NCI-H1105 treated with DMSO at 0.1 percent for 48 hours (cell line): ENCODE measurements at regions not wholly inside any gene's neighbourhood (a gene's known extent, or its start where the extent isn't known, plus 50 kb on each side); places are given as distances from the start of the nearest gene placed in this dataset.

ENCODE experiments used
- DNase-seq: peaks from one replicate; lab custom pipeline; 2025; lab: John Stamatoyannopoulos, UW

DNA sequence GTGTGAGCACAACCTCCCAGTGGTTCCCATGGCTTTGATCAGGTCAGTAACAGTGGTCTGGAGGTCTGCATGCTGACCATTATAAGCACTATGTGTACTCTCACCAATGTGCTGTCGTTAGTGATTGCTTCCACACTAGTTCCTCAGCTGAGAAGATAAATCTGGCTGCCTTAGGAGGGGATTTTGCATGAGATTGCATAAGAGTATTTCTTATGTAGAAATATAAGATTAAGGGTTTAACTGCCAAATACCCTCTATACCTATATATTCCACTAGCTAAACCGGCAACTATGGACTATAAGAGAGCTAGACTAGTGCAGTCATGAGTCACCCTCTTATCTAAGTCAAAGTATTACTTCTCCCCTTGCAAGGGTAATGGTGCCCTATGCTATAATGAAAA lies 580.2 kb downstream of the CDH11 start:
- no peak for DNase-seq

DNA sequence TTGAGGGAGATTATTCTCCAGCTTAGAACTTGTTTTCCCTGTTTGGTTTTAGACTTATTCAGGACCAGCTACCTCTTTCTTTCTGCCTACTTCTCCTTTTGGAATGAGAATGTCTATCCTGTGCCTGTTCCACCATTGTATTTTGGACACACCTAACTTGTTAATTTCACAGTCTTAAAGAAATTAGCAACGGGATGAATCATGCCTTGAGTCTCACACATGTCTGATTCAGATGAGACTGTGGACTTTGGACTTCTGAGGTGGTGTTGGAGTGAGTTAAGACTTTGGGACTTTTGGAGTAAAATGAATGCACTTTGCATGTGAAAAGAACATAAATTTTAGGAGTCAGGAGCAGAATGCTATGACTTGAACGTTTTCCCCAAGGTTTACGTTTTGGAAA lies 581.4 kb downstream of the CDH11 start:
- DNase-seq, result no peak

- no peak for DNase-seq
Observed at GRCh38 chr16:64539811-64540371, 582.0 kb downstream of the CDH11 start.

GRCh38 chr16:64534180-64534780 lies 587.6 kb downstream of the CDH11 start:
- DNase-seq, result no peak

GRCh38 chr16:64532691-64533090 lies 589.2 kb downstream of the CDH11 start:
- no peak for DNase-seq

- no peak for DNase-seq
Observed at GRCh38 chr16:64532117-64532516, 589.7 kb downstream of the CDH11 start.

DNA sequence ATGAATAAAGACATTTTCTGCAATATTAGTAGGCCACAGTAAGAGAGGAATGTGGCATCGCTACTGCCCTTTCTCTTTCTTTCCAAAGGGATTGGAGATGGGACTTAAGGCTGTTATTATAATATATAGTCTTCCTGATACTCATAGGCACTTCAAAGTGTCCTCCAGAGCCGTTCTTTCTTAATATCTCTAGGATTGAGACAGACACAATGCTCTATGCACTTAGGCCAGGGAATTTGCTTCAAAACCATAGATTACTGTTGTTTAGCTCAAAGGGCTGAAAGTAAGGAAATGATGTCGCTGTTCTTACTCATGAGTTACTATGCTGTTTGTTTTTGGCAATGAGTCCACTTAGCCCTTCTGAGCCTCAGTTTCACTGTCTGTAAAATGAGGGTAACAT lies 590.5 kb downstream of the CDH11 start:
- no peak for DNase-seq

DNA sequence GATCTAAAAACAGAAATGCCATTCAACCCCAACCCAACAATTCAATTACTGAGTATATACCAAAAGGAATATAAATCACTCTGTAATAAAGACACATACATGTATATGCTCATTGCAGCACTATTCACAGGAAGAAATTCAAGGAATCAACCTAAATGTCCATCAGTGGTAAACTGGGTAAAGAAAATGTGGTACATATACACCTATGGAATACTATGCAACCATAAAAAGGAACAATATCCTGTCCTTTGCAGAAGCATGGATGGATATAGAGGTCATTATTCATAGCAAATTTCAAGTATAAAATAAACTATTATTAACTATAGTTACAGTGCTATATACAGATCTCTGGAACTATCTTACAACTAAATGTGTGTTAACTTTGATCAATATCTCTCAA lies 599.3 kb downstream of the CDH11 start:
- no peak for DNase-seq

DNA sequence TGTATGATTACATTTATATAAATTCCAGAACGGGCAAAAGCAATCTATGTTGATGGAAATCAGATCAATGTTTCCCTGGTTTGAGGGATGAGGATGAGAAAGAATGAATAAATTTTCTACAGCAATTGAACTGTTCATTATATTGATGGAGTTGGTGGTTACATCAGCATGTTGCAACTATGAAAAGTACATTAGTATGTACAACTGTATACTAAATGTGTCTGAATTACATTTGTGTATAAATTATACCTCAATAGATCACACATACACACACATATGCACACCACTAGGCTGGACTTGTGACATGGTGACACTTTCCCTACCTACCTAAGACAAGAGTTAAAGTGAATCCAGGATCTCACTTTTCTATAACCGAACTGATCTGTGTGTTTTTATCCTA lies 608.0 kb downstream of the CDH11 start:
- DNase-seq, result no peak

DNA sequence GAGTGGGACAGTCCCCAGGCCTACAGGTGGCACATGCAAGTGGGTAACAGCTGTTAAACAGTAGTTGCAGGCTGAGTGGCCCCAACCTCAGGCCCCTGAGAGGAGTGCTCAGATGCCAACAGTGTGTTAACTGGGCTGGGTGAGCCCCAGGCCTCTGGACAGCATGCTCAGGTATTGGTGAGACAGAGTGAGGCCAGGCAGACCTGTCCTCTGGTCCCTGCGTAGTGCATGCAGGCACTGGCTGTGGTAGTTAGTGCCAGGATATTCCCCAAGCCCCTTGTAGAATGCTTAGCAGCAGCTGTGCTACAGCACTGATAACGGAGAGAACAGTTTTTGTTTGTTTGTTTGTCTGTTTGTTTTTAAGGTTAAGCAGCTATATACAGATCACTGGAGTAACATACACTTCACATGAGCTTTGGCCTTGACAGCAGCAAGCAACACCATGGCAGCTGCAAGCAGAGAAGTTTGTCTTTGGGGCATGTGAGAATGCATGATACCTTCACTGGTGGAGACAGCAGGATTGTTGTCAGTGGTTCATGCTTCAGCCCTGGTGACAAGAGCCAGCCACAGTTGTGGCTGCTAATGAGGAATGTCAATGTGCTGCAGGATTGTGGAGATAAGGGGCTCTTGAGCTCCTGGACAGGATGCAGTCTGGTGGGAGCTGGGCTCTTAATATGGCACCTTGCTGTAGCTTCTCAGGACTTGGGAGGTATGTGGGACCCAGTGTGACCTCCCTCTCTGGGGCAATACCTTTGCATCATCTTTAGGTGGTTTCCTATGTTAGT lies 614.4 kb downstream of the CDH11 start:
- DNase-seq, result no peak

GRCh38 chr16:64499211-64499610 lies 622.7 kb downstream of the CDH11 start:
- DNase-seq, result no peak

DNA sequence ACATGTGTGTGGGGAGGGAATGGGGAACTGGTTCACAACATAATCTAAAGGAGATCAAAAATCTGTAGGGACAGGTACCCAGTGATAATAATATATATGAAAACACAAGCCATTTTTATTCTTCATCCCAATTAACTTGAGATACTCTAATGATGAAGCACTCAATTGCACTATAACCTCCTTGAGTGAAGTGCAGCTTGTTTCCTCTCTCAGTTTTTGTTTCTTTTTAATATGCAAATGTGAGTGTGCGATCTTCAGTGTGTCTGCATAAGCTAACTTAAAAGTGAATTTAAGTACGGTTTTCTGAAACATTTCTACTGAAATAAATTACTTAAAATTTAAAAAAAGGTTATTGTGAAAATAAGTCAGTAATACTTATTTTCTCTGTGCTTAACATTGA lies 623.5 kb downstream of the CDH11 start:
- no peak for DNase-seq

DNA sequence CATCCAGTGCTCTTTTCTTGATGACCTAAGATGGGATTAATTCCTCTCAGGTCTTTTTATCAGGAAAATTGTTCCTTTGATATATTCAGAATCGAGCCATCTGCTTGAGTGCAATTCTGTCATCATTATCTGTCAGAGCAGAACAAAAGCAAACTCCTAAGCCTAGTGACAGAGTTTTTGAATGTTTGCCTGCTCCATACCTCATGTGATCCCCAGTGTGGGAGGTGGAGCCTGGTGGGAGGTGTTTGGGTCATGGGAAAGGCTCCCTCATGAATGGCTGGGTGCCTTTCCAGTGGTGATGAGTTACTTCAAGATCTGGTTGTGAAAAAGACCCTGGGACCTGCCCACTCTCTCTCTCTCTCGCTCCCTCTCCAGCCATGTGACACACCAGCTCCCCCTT lies 628.2 kb downstream of the CDH11 start:
- DNase-seq, result no peak

DNA sequence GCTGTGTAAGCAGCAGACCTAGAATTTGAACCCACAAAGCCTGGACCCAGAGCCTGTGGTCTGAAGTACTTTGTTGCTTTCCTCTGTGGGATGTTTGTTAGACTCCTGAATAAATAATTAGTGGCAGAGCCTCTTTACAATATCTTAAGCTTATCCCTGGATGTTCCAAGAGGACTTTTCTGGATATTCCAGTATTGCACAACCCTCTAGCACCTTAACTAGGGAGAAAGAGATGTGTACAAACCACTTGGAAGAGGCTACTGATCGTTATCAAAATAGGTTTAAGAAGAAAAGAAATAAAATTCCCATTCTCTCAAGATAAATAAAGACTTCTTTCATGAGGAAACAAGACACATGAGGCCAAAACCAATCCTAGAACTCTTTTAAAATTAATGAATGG lies 632.4 kb downstream of the CDH11 start:
- no peak for DNase-seq

GRCh38 chr16:64486561-64486960 lies 635.3 kb downstream of the CDH11 start:
- DNase-seq, result no peak

DNA sequence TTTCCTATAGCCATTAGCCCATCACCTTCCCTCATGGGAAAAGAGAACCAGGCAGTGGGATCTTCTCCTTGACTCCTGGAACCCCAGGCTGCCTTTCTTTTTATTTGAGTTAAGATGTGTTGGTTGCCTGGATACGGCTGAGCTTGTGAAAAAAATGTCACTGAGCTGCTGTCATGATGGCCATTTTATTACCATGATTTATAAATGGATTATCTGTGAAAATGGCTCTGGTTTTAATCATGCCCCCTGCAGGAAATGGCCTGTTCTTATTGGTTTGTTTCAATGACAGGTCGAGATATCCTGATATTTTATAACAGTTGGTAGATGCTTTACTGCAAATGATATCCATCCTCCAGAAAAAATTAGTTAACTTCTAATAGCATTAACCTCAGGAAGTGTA lies 640.4 kb downstream of the CDH11 start:
- no peak for DNase-seq

- peak; percentile 68 for DNase-seq
Observed at GRCh38 chr16:64478252-64478906, 643.5 kb downstream of the CDH11 start.

DNA sequence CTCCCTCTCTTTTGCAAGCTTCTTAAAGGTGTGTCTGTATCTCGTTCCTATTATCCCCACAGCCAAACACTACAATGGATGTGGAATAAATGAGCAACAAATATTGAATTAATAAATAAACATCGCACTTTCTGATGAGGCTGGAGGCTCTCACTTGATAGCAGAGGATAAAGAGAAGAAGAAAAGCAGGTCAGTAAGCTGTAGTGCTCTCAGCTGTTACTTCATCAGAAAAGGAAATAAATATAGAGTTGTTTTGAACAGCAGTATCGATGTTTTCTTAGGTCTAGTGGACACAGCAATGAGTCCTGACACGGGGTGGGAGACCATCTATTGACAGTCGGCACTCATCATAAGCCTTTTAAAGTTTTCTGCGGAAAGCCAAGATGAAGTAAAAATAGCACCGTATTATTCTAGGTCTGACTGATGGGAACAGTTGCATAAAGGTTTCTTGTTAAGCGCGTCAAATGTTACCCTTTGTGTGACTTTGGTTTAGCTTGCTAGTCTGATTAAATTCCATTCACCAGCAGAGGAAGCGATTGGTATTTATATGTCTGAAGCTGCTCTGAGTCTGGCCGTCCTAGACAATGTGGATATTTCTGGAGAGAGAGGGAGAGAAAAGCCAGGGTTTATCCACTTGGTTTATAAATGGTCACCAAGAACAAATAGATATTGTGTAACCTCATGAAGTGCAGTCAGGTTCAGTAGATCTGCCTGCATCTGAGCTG lies 646.1 kb downstream of the CDH11 start:
- no peak for DNase-seq

DNA sequence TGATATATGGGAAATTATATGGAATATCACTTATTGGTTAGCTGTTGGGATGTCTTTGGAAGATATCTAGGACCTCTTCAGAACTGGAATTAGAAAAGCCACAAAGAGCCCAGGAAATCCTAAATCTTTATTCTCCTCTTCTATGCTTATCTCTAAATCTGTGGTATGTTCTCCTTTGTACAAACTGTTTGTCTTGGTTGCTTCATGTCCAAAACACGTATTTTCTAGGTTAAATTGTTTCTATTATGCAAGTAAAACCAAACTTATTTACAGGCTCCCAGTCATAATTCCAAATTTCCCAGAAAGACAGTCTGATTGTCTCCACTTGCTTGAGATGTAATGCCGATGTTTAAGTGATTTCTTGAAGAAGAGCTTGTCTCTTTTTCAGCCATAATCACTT lies 650.9 kb downstream of the CDH11 start:
- no peak for DNase-seq

GRCh38 chr16:64469906-64470702 lies 651.8 kb downstream of the CDH11 start:
- no peak for DNase-seq

- no peak for DNase-seq
Observed at GRCh38 chr16:64469351-64469750, 652.5 kb downstream of the CDH11 start.
